Activated T-cell treated with anti-CD3 and anti-CD28 coated beads, Interleukin-2, amount 50 U/mL, for 48 hours (primary cell): ENCODE measurements at regions not wholly inside any gene's neighbourhood (a gene's known extent, or its start where the extent isn't known, plus 50 kb on each side); places are given as distances from the start of the nearest gene placed in this dataset.
"Not testable (repeated sequence)": the region's sequence is repeated elsewhere in the genome, so short reads cannot be mapped to it uniquely, and the experiment has no call there.

Experiments
- DNase-seq, 2 experiments: peaks; one replicate each; pipeline ENCODE4 v3.0.0-alpha.2; 2020

- DNase-seq: no peak
These were observed 150.8 kb downstream of the RBMX2 start for GRCh38 chrX:130552444-130553073.

GRCh38 chrX:130555341-130555740, 153.6 kb downstream of the RBMX2 start:
- no peak for DNase-seq

GRCh38 chrX:130555757-130556156, 154.0 kb downstream of the RBMX2 start:
- no peak for DNase-seq

GRCh38 chrX:130556951-130557350, 155.2 kb downstream of the RBMX2 start:
- no peak for DNase-seq

- DNase-seq: no peak
These were observed 158.8 kb downstream of the RBMX2 start for GRCh38 chrX:130560544-130560943.

GRCh38 chrX:130561930-130562329, 160.1 kb downstream of the RBMX2 start:
- no peak for DNase-seq

- DNase-seq: no peak
These were observed 161.7 kb downstream of the RBMX2 start for GRCh38 chrX:130563476-130563875.

- no peak for DNase-seq
These were observed 164.4 kb downstream of the RBMX2 start for GRCh38 chrX:130566028-130566683.

GRCh38 chrX:130573030-130573429, 171.2 kb downstream of the RBMX2 start:
- DNase-seq: not testable (repeated sequence)
